ENCODE measurements at regions not wholly inside any gene's neighbourhood (a gene's known extent, or its start where the extent isn't known, plus 50 kb on each side); places are given as distances from the start of the nearest gene placed in this dataset.

- no peak overlapping the region for H3K27ac ChIP-seq
- H3K27me3 ChIP-seq = no peaks in the 10 kb centered on the region
- intact Hi-C loops (cut with DNase I) = no loop called here
- DNase-seq = no peak
- WGBS, 4 donors = 64 to 91% (median 75%) methylated on average over 2 of the region's 2 CpGs
- peaks cover 0 to 1% (median 0%) of the 10 kb centered on the region in 3 donors for H3K9me3 ChIP-seq (replicated peaks in 1 of 3)
- no peaks in the 10 kb centered on the region for H3K36me3 ChIP-seq (replicated peaks in 1 of 2)
- TF ChIP-seq POLR2A (IDR thresholded peaks at IDR 0.05) (no peak), CTCF (IDR thresholded peaks at IDR 0.05) (no peak)
- H3K4me1 ChIP-seq (replicated peaks in 1 of 2) = no peaks in the 10 kb centered on the region
- H3K4me3 ChIP-seq = no peak overlapping the region
Measured at GRCh38 chr19:28154077-28154476, 1058.9 kb downstream of the UQCRFS1 start.

- intact Hi-C loops (cut with DNase I) = no loop called here
Measured at GRCh38 chr19:28153123-28153522, 1059.8 kb downstream of the UQCRFS1 start.

GRCh38 chr19:28152195-28152594 is 1060.8 kb downstream of the UQCRFS1 start:
- intact Hi-C loops (cut with DNase I) = no loop called here
- no peak for DNase-seq
- H3K27me3 ChIP-seq = no peaks in the 10 kb centered on the region
- no peak overlapping the region for H3K27ac ChIP-seq
- 71 to 82% (median 77%) methylated on average over 5 of the region's 5 CpGs for WGBS, 4 donors
- H3K36me3 ChIP-seq (replicated peaks in 1 of 2) = no peaks in the 10 kb centered on the region
- TF ChIP-seq POLR2A (IDR thresholded peaks at IDR 0.05) = no peak
- no peak for TF ChIP-seq CTCF (IDR thresholded peaks at IDR 0.05)
- no peaks in the 10 kb centered on the region for H3K9me3 ChIP-seq (replicated peaks in 1 of 3)
- H3K4me3 ChIP-seq = no peak overlapping the region
- no peaks in the 10 kb centered on the region for H3K4me1 ChIP-seq (replicated peaks in 1 of 2)

More at GRCh38 chr19:28153123-28153522, 1059.8 kb downstream of the UQCRFS1 start:
- 50 to 71% (median 57%) methylated on average over 3 of the region's 3 CpGs for WGBS, 4 donors
- TF ChIP-seq CTCF (IDR thresholded peaks at IDR 0.05) = no peak
- TF ChIP-seq POLR2A (IDR thresholded peaks at IDR 0.05) = no peak
- Histone ChIP-seq H3K4me3 (no peak overlapping the region), H3K27ac (no peak overlapping the region), H3K4me1 (replicated peaks in 1 of 2) (no peaks in the 10 kb centered on the region), H3K27me3 (no peaks in the 10 kb centered on the region), H3K9me3 (replicated peaks in 1 of 3) (no peaks in the 10 kb centered on the region), H3K36me3 (replicated peaks in 1 of 2) (no peaks in the 10 kb centered on the region)
- DNase-seq = no peak

GRCh38 chr19:28150129-28150528 is 1062.8 kb downstream of the UQCRFS1 start:
- intact Hi-C loops (cut with DNase I) = no loop called here
- WGBS, 4 donors = 75 to 91% (median 85%) methylated on average over 4 to 5 of the region's 5 CpGs
- Histone ChIP-seq H3K4me3 (no peak overlapping the region), H3K36me3 (replicated peaks in 1 of 2) (no peaks in the 10 kb centered on the region), H3K4me1 (replicated peaks in 1 of 2) (no peaks in the 10 kb centered on the region), H3K9me3 (replicated peaks in 1 of 3) (no peaks in the 10 kb centered on the region), H3K27ac (no peak overlapping the region), H3K27me3 (no peaks in the 10 kb centered on the region)
- no peak for DNase-seq
- TF ChIP-seq POLR2A (IDR thresholded peaks at IDR 0.05) (no peak), CTCF (IDR thresholded peaks at IDR 0.05) (no peak)
